GM21526 (cell line): ENCODE measurements at regions not wholly inside any gene's neighbourhood (a gene's known extent, or its start where the extent isn't known, plus 50 kb on each side); places are given as distances from the start of the nearest gene placed in this dataset.

Experiments
- ATAC-seq: cut with Tn5 transposase; IDR thresholded peaks from one replicate; pipeline ENCODE4 v1.9.1; 2021; ENCODE audit warnings: moderate library complexity; ENCODE audit not compliant: unreplicated experiment, low FRiP score

GRCh38 chr2:129319422-129319717 lies 660.1 kb upstream of the RAB6C start:
- ATAC-seq: no peak

DNA sequence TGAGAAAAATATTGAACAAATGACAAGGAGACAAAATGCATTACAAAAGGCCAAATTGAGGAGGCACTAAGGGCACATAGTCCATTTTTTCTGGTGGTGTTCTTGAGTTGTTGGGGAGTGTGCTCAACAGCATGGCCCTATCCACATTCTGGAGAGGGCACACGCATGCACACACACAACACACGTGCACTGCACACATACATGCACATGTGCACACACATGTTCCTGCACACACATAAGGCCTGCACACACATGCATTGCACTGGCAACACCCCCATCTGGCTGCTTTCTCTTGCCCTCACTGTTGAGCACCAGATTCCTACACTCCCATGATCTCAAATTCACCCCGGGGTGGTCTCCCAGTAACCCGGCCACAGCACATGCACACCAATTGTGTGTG lies 659.2 kb upstream of the RAB6C start:
- ATAC-seq: no peak

DNA sequence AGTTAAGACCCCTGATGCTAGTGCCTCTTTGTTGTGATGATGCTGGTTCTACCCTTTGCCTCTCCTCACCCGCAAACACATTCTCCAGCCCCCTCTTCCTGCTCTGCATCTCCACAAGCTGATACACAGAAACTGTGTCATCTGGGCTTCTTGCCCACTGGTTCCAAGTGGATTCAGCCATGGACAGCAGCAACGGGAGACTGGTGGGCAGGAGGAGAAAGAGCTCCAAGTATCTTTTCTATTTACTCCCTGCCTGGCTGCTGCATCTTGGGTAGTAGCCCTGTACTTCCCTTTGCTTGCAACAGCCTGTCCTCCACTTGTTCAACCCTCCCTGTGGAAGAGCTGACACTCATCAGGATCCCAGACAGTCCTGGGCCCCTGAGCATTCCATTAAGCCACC lies 655.1 kb upstream of the RAB6C start:
- ATAC-seq: no peak

DNA sequence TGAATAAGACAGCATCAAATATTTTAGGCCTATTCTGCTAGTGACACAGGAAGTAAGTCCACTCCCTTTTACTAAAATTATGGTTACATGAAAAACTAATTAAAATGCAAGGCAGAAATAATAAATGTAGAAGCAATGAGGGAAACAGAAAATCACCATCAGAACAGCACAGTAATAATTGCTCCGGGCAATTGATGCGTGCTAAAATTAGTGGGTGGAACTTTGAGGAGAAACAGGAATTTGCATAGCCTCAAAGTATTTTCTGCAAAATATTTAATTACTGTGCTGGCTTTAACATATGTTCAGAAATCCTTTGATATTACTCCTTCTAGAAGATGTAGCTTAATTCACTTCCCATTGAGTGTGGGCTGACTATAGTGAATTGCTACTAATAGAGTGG lies 654.3 kb upstream of the RAB6C start:
- no peak for ATAC-seq

DNA sequence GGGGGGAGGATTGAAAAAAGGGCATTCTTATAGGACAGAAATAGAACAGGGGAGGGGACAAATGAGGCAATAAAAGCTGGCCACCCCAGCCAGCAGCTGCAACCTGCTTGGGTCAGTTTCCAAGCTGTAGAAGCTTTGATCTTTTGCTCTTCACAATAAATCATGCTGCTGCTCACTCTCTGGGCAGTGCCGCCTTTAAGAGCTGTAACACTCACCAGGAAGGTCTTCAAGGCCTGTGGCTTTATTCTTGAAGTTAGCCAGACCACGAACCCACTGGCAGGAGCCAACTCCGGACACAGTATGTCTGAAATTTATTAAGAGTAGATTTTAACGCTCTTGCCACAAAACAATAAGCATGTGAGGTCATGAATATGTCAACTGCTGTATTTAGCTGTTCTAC lies 649.9 kb upstream of the RAB6C start:
- no peak for ATAC-seq

- ATAC-seq: no peak
These were observed 649.0 kb upstream of the RAB6C start for GRCh38 chr2:129330504-129330903.

GRCh38 chr2:129331638-129332037 lies 647.8 kb upstream of the RAB6C start:
- ATAC-seq: no peak

DNA sequence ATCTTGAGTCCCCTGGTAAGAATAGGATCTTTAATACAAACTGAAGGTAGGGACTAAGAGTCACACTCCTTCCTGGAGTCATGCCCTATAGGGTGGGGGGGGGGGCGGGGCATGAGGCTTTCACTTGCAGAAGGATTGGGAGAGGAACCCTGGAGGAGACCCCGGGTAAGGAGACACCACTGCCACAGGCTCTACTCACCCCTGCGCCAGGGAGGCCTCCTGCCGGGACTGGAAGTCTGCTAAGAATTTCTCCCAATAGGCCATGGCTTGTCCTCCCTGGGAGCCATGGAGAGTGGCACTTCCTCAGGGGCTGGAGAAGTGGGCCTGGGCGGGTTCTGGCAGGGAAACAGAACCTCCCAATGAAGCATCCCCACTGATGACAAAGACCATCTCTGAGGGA lies 645.3 kb upstream of the RAB6C start:
- ATAC-seq: no peak

GRCh38 chr2:129334696-129335410 lies 644.6 kb upstream of the RAB6C start:
- ATAC-seq: no peak

GRCh38 chr2:129336276-129336675 lies 643.2 kb upstream of the RAB6C start:
- no peak for ATAC-seq

- no peak for ATAC-seq
These were observed 642.4 kb upstream of the RAB6C start for GRCh38 chr2:129337076-129337475.

DNA sequence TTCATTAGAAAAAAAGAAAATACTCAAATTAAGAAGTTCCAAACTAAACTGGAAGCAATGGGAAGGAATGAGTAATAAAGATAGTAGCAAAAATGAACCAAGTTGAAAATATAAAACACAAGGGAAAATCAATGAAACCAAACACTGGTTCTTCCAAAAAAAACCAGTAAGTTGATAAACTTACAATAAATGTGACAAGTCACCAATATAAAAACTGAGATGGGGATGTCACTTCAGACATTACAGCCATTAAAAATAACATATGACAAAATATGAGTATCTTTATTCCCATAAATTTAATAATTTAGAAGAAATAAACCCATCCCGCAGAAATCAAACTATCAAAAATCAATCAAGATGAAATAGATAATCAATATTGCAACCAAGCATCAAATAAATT lies 633.9 kb upstream of the RAB6C start:
- no peak for ATAC-seq

DNA sequence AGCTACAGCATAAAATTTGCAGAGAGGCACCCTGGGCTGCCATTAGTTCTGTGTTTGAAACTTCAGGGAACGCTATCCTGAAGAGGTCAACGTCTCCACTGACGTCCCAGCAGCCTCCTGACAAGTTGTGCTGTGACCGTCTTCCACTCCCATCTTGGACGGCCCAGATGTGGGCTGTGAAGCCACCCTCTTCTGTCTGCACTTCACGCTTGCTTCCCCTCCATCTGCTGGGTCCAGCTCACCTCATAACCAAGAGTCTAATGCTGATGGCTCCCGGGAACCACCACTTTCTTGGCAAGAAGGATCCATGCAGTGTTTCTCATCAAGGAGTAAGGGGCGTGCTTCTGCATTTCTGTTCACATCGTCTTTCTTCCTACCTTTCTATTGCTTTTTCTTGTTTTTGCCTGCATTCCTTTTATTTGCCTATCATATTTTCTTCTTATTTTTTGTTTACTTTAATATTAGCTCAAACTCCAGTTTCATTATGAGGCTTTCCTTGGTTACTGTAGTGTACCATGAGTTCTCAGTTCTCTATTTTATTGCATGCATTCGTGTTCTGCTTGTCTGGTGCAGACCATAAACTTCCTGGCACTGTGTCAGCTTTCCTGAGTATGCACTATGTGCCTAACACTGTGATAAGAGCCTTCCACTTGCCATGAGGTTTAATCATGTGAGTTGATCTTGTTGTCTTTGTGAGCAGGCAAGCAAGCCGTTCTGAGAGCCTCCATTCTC lies 631.8 kb upstream of the RAB6C start:
- ATAC-seq: peak; percentile 99

- no peak for ATAC-seq
These were observed 624.8 kb upstream of the RAB6C start for GRCh38 chr2:129354631-129355030.

DNA sequence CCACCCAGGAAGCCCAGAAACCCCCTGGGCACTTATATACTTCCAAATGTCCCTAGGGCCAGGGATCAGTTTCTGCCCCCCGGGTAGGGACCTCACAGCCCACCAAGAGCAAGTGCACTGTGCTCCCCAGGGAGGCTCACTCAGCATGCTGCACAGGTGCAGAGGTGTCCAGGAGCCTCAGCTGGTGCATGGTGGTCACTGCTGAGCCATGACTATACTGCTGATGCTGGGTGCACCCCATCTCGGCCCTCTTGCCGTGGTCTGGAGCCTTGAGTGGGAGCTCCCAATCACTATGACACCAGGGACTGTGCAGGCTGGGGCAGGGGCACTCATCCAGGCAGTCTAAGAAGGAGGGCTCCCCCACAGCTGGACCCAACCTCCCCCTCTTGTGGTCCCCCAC lies 617.8 kb upstream of the RAB6C start:
- ATAC-seq: no peak

- ATAC-seq: no peak
These were observed 613.2 kb upstream of the RAB6C start for GRCh38 chr2:129366263-129366662.

GRCh38 chr2:129367107-129367506 lies 612.4 kb upstream of the RAB6C start:
- no peak for ATAC-seq

DNA sequence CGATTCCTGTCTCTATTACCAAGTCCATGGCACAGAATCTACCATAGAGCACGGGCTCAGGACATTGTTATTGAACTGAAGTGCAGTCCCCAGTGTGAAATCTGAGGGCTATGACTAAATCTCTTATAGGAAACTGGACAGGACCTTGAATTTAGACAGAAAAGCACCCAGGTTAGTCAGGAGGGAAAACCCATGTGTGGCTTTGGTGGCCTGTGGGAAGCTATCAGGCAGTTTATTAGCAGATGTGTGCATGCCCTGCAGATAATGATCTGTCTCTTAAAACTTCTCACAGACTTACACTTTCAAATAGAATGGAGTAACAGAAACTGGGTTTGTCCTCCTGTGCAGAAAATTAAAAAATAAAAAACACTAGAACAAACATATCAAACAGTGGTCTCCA lies 610.0 kb upstream of the RAB6C start:
- ATAC-seq: no peak

GRCh38 chr2:129374452-129374851 lies 605.0 kb upstream of the RAB6C start:
- no peak for ATAC-seq

GRCh38 chr2:129375632-129376425 lies 603.6 kb upstream of the RAB6C start:
- no peak for ATAC-seq

DNA sequence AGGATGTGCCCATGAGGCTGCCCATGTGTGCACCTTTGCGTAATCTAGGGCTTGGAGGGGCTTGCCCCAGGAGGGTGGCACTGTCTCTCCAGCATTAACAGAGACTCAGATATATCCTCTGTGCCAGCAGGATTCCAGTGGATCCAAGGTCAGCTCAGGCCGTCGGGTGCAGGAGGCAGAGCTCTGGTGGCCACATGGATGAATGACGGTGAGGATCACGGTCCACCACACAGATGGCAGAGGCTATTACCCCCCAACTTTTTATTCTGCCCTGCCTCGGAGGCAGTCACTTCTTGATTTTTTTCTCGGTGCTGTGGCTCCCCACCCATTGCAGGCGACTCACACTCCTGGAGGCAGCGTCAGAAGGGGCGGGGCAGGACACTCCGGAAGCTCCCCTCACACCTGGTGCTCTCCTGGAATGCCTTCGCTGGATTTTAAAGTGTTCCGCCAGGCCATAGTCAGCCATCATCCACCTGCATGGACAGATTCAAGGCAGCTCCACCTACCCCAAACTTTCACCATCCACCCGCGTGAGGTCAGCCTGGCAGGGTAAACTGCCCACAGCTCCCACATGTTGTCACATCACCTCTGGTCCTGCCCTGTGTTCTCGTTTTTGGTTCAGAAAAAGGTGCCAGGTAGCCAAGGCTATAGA lies 602.9 kb upstream of the RAB6C start:
- no peak for ATAC-seq
